ENCODE measurements at regions not wholly inside any gene's neighbourhood (a gene's known extent, or its start where the extent isn't known, plus 50 kb on each side); places are given as distances from the start of the nearest gene placed in this dataset.
"Not testable (repeated sequence)": the region's sequence is repeated elsewhere in the genome, so short reads cannot be mapped to it uniquely, and the experiment has no call there.

DNA sequence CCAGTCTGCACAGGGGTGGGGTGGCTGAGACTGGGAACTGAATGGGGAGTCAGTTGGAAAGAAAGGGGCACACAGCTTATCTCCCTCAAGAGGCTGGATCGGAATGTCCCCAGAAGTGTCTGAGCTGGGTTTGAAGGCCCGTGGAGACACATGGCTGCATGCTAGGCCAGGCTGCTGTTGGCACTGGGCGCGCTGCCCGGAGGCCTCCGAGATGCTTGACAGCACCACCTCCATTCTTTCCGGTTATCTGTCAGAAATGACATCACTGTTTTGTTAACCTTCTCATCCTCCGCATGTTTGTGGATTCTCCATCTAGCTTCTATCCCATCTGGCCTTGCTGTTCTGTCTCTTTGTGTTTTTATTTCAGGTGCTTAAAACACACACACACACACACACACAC lies 85.5 kb downstream of the APIP start:
- peak; percentile 40 for DNase-seq (ENCODE audit: low read depth)

DNA sequence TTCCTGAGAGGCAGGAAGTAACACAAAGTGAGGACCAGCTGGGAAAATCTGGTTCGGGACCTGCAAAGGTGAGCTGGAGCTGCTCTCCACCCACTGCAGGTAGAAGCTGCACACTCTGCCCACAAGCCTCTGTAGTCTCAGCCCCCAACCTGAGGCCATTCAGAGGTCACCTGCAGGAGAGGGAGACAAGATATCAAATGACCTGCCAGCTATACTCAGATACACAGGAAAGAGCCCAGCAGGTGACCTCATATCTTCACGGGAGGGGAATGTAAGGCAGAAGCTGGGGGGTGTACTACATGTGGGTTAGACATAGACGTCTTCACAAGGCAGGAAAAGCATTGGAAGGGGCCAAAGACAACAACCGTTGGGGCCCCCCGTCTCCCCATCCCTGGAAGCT lies 86.1 kb downstream of the APIP start:
- no peak for DNase-seq (ENCODE audit: low read depth)

DNA sequence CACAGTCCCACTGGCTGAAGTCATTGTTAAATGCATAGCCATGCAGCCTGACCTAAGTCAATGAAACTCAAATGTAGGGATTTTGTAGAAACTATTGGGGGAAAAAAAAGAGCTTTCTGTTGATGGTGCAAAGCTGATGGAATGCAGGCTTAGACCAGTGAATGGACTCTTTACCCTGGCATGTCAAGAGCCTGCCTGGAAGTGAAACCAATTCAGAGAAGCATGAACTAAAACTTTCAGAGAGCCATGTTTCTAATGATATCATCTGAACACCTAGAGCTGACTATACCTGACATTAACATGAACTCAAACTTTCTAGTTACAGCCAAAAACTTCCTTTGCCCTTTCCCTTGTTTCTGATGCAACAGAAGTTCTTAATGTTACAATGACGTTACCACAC lies 89.0 kb downstream of the APIP start:
- no peak for DNase-seq (ENCODE audit: low read depth)

DNA sequence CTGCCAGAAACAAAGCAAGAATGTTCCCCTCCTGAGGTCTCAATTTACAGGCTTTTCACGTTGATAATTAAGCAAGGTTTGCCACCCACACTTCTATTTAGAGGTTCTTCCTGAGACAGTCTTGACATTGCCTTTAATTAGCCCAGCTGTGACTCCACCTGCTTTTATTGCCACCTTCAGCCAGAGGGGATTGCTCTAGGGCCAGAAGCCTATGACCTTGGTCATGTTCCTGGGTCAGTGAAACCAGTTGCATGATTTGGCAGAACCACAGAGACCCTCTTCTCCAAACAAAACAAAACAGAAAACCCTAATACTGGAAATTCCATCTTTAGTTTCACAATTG lies 89.8 kb downstream of the APIP start:
- no peak for DNase-seq (ENCODE audit: low read depth)

DNA sequence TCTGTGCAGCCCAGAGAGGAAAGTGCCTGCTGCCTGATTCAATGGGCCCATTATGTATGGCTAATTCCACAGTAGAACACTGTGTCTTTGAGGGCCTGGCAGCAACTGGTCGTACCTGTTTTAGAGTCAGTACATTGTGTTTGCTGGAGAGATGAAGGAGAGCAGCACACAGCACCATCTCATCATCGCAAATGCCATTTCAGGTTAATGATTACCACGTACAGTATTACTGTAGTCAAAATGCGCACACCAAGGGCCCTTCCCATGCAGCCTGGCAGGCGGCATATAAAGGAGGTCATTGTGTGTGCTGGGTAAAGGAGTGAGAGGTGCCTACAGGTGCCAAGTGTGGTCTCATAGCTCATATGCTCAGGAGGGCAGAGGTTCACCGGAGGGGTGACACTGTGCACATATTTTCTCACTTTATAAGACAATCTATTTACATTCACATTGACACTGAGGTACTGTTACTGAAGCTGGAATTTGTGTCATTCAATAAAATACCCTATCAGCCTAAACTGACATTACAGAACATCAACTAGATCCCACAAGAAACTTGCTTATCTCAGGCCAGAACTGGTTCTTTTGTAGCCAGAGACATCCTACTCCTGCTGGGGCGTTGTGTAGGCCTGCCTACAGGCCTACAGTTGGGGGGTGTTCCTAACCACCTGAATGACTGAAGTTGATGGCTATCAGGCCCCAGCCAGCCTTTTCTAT lies 90.4 kb downstream of the APIP start:
- DNase-seq (ENCODE audit: low read depth): no peak

DNA sequence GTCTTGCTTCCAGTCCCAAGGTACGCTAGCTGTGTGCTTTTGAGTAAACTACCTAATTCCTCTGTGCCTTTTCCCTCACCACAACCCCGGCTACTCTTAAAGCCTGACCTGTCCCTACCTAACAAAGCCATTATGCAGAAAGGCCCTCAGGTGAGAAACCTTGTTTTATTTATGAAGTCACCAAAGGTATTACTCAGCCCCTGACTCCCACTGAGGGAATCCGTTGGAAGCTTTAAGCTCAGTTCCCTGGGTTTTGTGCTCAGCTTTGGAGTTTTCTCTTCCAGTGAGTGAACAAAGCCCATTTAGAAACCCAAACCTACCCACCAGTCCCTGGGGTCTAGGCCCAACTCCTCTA lies 90.9 kb downstream of the APIP start:
- DNase-seq (ENCODE audit: low read depth): no peak

DNA sequence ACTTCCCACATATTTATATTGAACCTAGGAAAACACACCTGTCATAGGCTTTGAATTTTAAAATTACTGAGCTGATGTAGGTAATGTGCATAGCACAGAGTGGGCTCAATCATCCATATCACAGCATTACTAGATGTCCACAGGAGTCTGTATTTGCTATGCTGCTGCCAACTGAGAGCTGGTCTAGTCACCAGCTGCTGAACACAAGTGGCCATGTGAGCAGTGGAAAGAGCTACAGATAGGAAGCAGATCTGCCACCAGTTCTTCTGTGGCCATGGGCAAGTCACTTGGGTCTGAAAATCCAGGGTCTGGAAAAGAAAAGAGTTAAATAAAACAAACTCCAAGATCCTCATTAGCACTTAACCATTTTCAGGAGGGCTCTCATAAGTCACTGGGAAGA lies 91.8 kb downstream of the APIP start:
- DNase-seq (ENCODE audit: low read depth): no peak

DNA sequence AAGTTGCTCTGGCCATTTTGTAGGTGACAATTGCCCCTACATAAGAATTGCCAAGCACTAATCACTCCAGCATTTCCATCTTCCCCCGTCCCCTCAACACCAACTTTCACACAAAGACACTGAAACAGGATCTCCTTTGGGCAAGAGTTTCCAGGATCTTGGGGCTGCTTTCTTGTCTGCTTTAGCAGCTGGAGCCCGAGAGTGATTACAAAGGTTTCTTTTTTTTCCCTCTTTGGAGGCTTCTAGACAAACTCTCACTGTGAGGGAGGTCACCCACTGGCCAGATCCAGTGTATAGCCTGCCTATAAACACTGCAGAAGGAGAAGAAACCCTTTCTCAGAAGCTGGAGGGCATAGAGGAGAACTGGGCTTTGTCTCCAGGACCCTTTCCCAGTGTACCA lies 92.5 kb downstream of the APIP start:
- DNase-seq (ENCODE audit: low read depth): peak; percentile 37

DNA sequence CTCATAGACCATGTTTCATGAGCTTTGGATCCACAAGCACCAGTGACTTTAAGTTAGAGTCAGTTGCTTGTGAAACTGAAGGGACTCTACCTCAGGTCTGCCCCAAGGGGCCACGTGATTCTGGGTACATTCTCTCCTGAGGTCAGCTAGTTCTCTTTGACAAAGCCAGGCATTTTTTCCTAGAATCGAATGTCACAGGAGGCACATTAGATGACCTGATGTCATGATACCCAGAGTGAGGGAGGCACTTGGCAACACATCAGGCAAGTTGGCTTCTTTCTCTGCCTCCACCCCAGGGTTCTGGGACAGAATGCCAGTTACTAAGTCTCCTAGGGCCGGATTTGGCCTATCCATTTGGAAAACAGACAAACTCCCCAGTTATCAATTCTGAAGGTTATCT lies 93.0 kb downstream of the APIP start:
- DNase-seq (ENCODE audit: low read depth): no peak

DNA sequence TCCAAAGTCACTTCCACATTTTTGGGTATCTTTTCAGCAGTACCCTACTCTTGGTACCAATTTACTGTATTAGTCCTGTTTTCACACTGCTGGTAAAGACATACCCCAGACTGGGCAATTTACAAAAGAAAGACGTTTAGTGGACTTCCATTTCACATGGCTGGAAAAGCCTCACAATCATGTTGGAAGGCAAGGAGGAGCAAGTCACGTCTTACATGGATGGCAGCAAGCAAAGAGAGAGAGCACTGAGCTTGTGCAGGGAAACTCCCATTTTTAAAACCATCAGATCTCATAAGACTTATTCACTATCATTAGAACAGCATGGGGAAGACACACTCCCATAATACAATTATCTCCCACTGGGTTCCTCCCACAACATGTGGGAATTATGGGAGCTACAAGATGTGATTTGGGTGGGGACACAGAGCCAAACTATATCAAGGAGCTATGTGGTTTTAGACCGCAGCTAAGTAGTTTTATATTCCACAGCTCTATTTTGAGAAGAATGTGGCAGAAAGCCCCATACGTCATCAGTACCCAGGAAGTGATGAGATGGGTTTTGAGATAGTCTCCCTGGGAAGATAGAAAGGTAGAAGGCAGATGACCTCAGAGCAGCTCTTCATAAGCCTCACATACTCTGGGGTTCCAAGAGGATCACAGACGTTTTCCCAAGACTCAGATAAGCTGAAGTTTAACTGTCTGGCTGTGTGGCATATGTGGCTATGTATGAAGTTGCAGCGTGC lies 96.3 kb downstream of the APIP start:
- DNase-seq (ENCODE audit: low read depth): peak; percentile 32

DNA sequence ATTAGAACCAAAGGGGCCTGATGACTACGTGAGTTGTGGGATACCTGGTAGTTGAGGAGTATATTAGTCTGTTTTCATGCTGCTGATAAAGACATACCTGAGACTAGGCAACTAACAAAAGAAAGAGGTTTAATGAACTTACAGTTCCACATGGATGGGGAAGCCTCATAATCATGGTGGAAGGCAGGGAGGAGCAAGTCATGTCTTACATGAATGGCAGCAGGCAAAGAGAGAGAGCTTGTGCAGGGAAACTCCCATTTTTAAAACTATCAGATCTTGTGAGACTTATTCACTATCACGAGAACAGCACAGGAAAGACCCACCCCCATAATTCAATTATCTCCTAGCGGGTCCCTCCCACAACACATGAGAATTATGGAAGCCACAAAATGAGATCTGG lies 98.4 kb downstream of the APIP start:
- not testable (repeated sequence) for DNase-seq (ENCODE audit: low read depth)

DNA sequence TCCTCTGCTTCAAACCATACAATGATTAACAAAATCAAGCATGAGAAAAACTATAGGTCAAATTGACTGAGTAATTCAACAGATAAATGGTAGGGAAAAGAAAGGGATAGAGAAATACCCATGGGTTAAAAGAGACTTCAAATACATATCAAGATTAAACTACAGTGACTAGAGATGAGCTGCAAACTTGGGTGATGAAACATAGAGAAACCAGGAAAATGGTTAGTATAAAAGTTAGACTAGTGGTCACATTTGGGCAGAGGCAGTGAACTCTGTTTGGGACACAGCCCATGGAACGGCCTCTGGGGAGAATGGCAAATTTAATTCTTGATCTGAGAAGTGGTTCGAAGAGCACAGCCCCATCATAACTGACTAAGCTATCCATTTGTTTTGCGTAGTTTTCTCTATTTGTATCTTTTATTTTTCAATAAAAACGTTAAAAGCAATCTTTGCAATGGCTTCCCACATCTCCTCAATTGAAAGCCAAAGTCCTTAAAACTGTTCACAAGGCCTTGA lies 99.4 kb downstream of the APIP start:
- DNase-seq (ENCODE audit: low read depth): no peak

DNA sequence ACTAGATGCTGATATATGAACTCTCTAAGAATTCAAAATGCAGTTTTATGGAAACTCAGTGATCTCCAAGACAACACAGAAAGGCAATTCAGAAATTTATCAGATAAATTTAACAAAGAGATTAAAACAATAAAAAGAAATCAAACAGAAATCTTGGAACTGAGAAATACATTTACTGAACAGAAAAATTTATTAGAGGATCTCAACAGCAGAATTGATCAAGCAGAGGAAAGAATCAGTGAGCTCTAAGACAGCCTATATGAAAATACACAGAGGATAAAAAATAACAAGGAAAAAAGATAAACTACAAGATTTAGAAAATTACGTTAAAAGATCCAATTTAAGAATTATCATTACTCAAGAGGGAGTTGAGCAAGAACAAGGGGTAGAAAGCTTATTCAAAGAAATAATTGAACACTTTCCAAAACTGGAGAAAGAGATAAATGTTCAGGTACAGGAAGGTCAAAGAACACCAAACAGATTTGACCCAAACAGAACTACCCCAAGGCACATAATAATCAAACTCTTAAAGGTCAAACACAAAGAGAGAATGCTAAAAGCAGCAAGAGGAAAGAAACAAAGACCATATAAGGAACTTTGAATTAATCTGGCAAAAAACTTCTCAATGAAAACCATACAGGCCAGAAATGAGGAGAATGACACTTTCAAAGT lies 103.1 kb downstream of the APIP start:
- DNase-seq (ENCODE audit: low read depth): no peak

DNA sequence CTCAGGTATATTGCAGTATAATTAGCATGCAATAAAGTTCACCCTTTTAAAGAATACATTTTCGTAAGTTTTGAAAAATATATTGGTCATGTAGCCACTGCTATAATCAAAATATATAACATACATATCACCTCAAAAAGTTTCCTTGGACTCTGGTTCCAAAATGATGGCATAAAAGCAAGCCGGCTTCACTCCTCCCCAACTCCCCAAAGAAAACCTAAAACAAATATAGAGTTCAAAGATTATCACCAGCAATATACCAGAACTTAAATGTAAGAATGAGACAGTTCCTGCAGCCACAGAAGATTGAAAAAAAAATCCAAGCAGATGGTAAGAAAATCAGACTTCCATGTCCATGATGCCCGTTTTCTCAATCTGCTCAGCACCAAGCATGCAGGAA lies 104.3 kb downstream of the APIP start:
- no peak for DNase-seq (ENCODE audit: low read depth)

DNA sequence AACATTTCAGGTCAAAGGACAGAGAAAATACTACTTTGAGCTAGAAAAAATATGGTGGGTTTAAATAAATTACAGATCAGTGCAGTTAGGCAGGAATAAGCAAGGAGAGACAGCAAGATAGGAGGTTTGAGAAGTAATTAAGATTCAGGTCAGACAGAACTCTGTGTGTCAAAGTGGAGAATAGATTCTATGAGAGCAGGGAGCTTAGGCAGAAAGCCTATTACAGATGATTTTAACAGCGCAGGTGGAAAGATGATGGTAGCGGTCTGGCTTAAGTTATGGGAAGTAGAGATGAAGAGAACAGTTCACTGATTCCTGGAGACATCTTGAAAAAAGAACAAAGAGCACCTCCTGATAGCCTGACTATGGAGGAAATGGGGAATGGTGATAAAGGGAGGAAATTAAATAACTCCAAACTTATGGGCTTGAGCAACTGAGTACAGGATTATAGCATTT lies 106.0 kb downstream of the APIP start:
- no peak for DNase-seq (ENCODE audit: low read depth)

DNA sequence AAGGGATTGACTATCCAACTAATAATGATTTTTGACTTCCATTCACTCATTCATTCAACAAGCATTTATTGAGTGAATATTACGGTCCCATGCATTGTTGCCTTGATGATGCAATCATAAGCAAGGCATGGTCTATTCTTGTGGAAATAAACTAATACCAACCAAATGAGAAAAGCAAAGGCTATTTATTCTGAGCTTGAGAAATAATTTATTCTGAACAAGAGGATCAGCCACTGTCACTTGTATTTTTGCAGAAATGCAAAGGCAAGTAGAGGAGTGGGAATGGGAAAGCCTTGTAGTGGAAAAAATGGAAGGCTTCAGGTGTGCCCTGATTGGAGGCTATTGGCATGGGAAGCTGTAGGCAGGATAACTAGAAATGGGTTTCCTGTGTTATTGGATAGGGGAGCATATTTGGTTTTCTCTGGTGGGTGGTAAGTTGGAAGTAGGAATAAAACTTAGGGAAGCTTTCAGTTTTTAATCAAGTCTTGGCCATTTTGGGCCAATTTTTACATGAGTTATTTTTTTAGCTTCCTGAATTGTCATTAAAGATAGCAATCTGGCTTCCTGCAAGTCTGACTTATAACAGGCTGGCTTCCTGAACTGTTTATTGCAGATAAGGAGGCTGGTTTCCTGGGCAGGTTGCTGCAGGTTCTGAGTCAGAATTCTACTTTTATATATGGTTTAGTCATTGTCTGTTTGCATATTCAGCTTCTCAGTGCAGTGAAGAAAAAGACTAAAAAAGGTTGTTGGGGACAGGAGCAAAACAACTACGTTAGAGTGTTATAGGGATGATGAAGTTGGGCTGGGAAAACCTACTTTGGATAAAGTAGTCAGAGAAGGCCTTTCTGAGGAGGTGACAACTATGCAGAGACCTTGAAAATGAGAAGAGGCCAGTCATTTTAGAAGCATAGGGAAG lies 106.7 kb downstream of the APIP start:
- DNase-seq (ENCODE audit: low read depth): peak; percentile 40

DNA sequence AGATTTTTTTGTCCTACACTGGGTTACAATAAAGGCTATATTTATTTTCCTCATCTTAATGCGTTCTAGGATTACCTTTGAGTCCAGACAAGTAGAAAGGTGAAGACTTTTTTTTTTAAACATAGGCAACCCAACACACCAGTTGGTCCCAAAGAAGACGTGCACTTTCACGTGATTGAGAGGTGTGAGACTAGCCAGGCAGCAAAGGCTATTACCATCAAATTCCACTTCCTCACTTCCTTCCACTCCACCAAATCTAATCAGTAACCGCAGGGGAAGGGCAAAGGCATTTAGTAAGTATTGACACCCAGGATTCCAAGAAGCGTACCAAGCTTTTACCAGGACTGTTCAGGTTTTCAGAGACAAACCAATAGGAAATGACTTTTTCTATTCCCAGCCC lies 109.3 kb downstream of the APIP start:
- DNase-seq (ENCODE audit: low read depth): no peak

DNA sequence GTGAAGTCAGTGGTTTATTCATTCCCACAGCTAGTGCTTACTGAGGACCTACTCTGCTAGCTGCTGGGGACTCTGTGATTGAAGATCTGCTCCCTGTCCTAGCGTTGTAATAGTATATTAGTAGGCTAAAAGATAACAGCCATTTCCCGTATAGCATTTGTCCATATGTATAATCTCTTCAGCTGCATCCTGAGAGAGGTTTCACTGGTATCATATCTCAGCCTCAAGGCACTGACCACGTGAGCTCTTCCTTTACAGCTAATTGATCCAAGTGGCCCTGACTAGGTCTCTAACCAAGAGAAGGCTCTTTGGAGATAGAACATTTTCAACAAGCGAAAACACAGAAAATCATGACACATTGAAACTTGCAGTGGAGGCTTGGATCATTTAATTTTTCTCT lies 110.2 kb downstream of the APIP start:
- DNase-seq (ENCODE audit: low read depth): no peak

DNA sequence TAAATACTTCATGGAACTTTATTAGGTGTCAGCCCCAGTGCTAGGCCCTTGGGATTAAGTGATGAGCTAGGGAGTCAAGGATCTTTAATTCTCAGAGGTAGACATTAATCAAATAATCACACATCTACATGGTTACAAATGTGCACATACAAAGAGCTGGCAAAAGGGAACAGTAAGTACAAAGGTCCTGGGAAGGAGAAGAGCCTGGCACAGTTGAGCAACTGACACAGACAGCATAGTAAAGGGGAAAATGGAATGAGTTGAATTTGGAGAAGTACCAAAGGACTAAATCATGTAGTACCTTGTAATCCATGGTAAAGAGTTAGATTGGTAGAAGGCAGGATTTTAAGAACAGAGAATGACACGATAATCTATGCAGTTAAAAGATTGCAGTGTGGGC lies 116.3 kb downstream of the APIP start:
- no peak for DNase-seq (ENCODE audit: low read depth)

DNA sequence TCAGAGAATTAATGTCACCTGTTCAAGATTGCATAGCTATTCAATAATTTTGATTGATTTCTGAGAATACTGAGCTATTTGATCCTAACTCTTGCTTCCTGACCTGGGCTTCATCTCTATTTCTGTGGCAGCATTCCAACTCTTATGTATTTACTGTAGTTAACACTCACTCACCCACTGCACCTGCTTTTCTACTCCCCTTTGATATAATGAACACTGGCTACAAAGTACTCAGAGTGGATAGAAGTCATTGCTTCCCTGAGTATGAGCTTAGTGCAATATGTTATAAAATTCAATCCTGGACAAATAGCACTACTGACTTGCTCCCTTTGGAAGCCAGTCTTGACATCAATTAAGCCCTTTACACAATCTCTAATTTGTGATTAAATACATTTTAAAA lies 117.2 kb downstream of the APIP start:
- no peak for DNase-seq (ENCODE audit: low read depth)

DNA sequence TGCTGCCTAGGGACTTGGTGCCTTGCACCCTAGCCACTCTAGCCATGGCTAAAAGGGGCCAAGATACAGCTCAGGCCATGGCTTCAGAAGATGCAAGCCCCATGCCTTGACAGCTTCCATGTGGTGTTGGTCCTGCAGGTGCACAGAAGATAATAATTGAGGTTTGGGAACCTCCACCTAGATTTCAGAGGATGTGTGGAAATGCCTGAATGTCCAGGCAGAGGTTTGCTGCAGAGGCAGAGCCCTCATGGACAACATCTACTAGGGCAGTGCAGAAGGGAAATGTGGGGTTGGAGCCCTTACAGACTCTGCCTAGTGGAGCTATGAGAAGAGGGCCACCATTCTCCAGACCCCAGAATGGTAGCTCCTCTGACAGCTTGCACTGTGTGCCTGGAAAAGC lies 118.7 kb downstream of the APIP start:
- DNase-seq (ENCODE audit: low read depth): not testable (repeated sequence)

DNA sequence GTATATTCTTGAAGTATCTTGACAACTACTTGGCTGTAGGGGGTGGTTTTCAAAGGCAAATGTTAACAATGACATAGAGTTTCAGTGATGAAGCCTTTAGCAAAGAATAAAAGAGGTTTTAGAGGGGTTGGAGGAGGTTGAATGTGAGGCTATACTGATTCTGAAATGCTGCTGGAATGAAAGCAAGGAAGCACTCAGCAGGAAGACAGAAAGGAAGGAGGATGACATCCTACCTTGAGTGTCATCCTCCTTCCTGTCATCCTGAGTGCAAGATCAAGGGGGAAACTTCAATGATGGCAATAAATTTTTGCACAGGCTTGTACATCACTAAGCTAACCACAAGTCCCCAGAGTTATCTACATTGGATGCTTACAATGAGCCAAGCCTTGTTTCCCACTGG lies 120.5 kb downstream of the APIP start:
- DNase-seq (ENCODE audit: low read depth): no peak
